Erythroblast (primary cell): ENCODE measurements at regions not wholly inside any gene's neighbourhood (a gene's known extent, or its start where the extent isn't known, plus 50 kb on each side); places are given as distances from the start of the nearest gene placed in this dataset.
"Not testable (repeated sequence)": the region's sequence is repeated elsewhere in the genome, so short reads cannot be mapped to it uniquely, and the experiment has no call there.

Source experiments
- DNase-seq, 2 experiments: peaks; one replicate each; lab custom pipeline; 2025; lab: John Stamatoyannopoulos, UW
- GATA1 ChIP-seq: IDR thresholded peaks from 2 replicates; pipeline ENCODE4 v1.6.1; 2011; ENCODE audit warnings: low read depth, mild to moderate bottlenecking, control low read depth, low read length, moderate library complexity
- POLR2A ChIP-seq: IDR thresholded peaks from 2 replicates; pipeline ENCODE4 v1.6.1; 2011; ENCODE audit warnings: mild to moderate bottlenecking, low read length

- no peak for DNase-seq
- TF ChIP-seq GATA1 (no peak), POLR2A (no peak)
Observed at GRCh38 chr4:64796581-64796980, 387.3 kb upstream of the TECRL start.

GRCh38 chr4:64784125-64784524 lies 374.9 kb upstream of the TECRL start:
- no peak for DNase-seq
- TF ChIP-seq POLR2A: no peak
- TF ChIP-seq GATA1: no peak

GRCh38 chr4:64781737-64782326 lies 372.6 kb upstream of the TECRL start:
- TF ChIP-seq GATA1 (no peak), POLR2A (no peak)
- peak; percentile 1 to 29 for DNase-seq

- no peak for DNase-seq
- no peak for TF ChIP-seq POLR2A
- no peak for TF ChIP-seq GATA1
Observed at GRCh38 chr4:64780664-64781063, 371.4 kb upstream of the TECRL start.

- no peak for TF ChIP-seq POLR2A
- TF ChIP-seq GATA1: no peak
- no peak for DNase-seq
Observed at GRCh38 chr4:64777286-64777685, 368.0 kb upstream of the TECRL start.

GRCh38 chr4:64776820-64777219 lies 367.6 kb upstream of the TECRL start:
- no peak for DNase-seq
- TF ChIP-seq POLR2A: no peak
- TF ChIP-seq GATA1: no peak

- no peak for DNase-seq
- TF ChIP-seq POLR2A: no peak
- TF ChIP-seq GATA1: no peak
Observed at GRCh38 chr4:64774626-64775025, 365.4 kb upstream of the TECRL start.

GRCh38 chr4:64771149-64771548 lies 361.9 kb upstream of the TECRL start:
- DNase-seq: no peak
- TF ChIP-seq GATA1 (no peak), POLR2A (no peak)

GRCh38 chr4:64767547-64767946 lies 358.3 kb upstream of the TECRL start:
- no peak for DNase-seq
- TF ChIP-seq GATA1: no peak
- TF ChIP-seq POLR2A: no peak

- DNase-seq: no peak
- no peak for TF ChIP-seq GATA1
Observed at GRCh38 chr4:64766565-64766964, 357.3 kb upstream of the TECRL start.

GRCh38 chr4:64756016-64756415 lies 346.8 kb upstream of the TECRL start:
- TF ChIP-seq POLR2A (no peak), GATA1 (no peak)
- DNase-seq: no peak

- no peak for TF ChIP-seq GATA1
- DNase-seq: no peak
Observed at GRCh38 chr4:64747919-64748715, 338.9 kb upstream of the TECRL start.

GRCh38 chr4:64738240-64738639 lies 329.0 kb upstream of the TECRL start:
- DNase-seq: no peak
- no peak for TF ChIP-seq POLR2A
- no peak for TF ChIP-seq GATA1

GRCh38 chr4:64737854-64738138 lies 328.5 kb upstream of the TECRL start:
- DNase-seq: not testable (repeated sequence)
